PC-3 (cell line): ENCODE measurements at regions not wholly inside any gene's neighbourhood (a gene's known extent, or its start where the extent isn't known, plus 50 kb on each side); places are given as distances from the start of the nearest gene placed in this dataset.

Experiments
- ATAC-seq: fragments of 200-7000 bp; cut with Tn5 transposase; 2 replicates; pipeline ENCODE4 v1.9.1; 2020; ENCODE audit warnings: mild to moderate bottlenecking, moderate library complexity
- BruUV-seq: library from RNA; stranded (reverse); fragments of 400-500 nt; replicated peaks from 2 replicates; lab custom pipeline; 2021; lab: Mats Ljungman, UMichigan
- CTCF ChIA-PET: fragments of 300-600 bp; sonication (Branson Sonifier 250); formaldehyde crosslinking; loops from one replicate; lab custom pipeline; 2022; ENCODE audit warnings: antibody characterized with exemption; lab: Charles Lee
- POLR2A ChIA-PET: fragments of 300-600 bp; sonication (Branson Sonifier 250); formaldehyde crosslinking; loops from one replicate; lab custom pipeline; 2022; ENCODE audit warnings: antibody characterized with exemption; ENCODE audit not compliant: unreplicated experiment; lab: Charles Lee
- DNase-seq: peaks from one replicate; pipeline ENCODE4 v3.0.0-alpha.2; 2015
- H2AFZ ChIP-seq: fragments of 300-600 bp; sonication (generic); 2 replicates; pipeline ENCODE4 v1.6.0; 2016; ENCODE audit warnings: antibody characterized with exemption, low read length
- H3F3A ChIP-seq: fragments of 300-600 bp; sonication (generic); one replicate; pipeline ENCODE4 v1.6.0; 2017; ENCODE audit warnings: antibody characterized with exemption, low read length, control low read depth, mild to moderate bottlenecking; ENCODE audit not compliant: unreplicated experiment
- H3K27ac ChIP-seq: fragments of 300-600 bp; sonication (generic); 2 replicates; pipeline ENCODE4 v1.5.1; 2016; ENCODE audit warnings: mild to moderate bottlenecking, low read length
- H3K27me3 ChIP-seq: fragments of 300-600 bp; sonication (generic); 2 replicates; pipeline ENCODE4 v1.6.1; 2016; ENCODE audit warnings: low read length, mixed read lengths
- H3K36me3 ChIP-seq: fragments of 300-600 bp; sonication (generic); 2 replicates; pipeline ENCODE4 v1.6.1; 2016; ENCODE audit warnings: low read depth, mixed run types, low read length, mixed read lengths
- H3K4me1 ChIP-seq: fragments of 300-600 bp; sonication (generic); 2 replicates; pipeline ENCODE4 v1.5.1; 2016; ENCODE audit warnings: low read length; ENCODE audit not compliant: insufficient read depth
- H3K4me2 ChIP-seq: fragments of 300-600 bp; sonication (generic); 2 replicates; pipeline ENCODE4 v1.6.0; 2016; ENCODE audit warnings: low read length
- H3K4me3 ChIP-seq: fragments of 300-600 bp; sonication (generic); 2 replicates; pipeline ENCODE4 v1.5.1; 2016; ENCODE audit warnings: mild to moderate bottlenecking, low read length, mixed read lengths
- H3K79me2 ChIP-seq: fragments of 300-600 bp; sonication (generic); 2 replicates; pipeline ENCODE4 v1.6.1; 2017; ENCODE audit warnings: low read length, mixed read lengths
- H3K9ac ChIP-seq: fragments of 300-600 bp; sonication (generic); 2 replicates; pipeline ENCODE4 v1.6.0; 2016; ENCODE audit warnings: mild to moderate bottlenecking, low read length
- H3K9me2 ChIP-seq: fragments of 300-600 bp; sonication (generic); replicated peaks from 2 replicates; pipeline ENCODE4 v1.6.1; 2016; ENCODE audit warnings: mixed run types, low read length, mixed read lengths
- H3K9me3 ChIP-seq: fragments of 300-600 bp; sonication (generic); 2 replicates; pipeline ENCODE4 v1.6.1; 2016; ENCODE audit warnings: low read length, mixed read lengths
- H4K20me1 ChIP-seq: fragments of 300-600 bp; sonication (generic); 2 replicates; pipeline ENCODE4 v1.6.1; 2016; ENCODE audit warnings: low read length, mixed read lengths
- EZH2 ChIP-seq: fragments of 300-600 bp; sonication (generic); IDR thresholded peaks from one replicate; pipeline ENCODE4 v1.6.1; 2017; ENCODE audit warnings: antibody characterized with exemption, mild to moderate bottlenecking, low read length; ENCODE audit not compliant: unreplicated experiment
- EZH2phosphoT487 ChIP-seq: fragments of 300-600 bp; sonication (generic); IDR thresholded peaks from 2 replicates; pipeline ENCODE4 v1.6.1; 2018; ENCODE audit warnings: mild to moderate bottlenecking, antibody characterized with exemption, low read length, borderline replicate concordance
- intact Hi-C: fragments of 100-400 bp; cut with micrococcal nuclease; formaldehyde crosslinking; loops from 2 replicates; pipeline ENCODE4 v1.9.0; 2023
- TF ChIP-seq, protein P1 (sequence below): fragments of 300-600 bp; sonication (generic); conservative IDR thresholded peaks from 2 replicates; pipeline ENCODE4 v1.5.1; 2017; ENCODE audit warnings: antibody characterized with exemption, low read depth, mild to moderate bottlenecking, low read length

- 0 out of 2 replicates have a peak overlapping the region, but pooled peaks have one; percentile 10 for H2AFZ ChIP-seq
- ChIA-PET CTCF (interaction anchor here (0.6 kb wide), 1 partner anchor 142 kb away, joined by 4 read pairs; no protein-coding TSS in a partner anchor), POLR2A (no interaction called here)
- H3K4me2 ChIP-seq = peak overlapping the region; percentile 63
- TF ChIP-seq EZH2phosphoT487 (no peak), EZH2 (no peak)
- TF ChIP-seq, protein P1, sequence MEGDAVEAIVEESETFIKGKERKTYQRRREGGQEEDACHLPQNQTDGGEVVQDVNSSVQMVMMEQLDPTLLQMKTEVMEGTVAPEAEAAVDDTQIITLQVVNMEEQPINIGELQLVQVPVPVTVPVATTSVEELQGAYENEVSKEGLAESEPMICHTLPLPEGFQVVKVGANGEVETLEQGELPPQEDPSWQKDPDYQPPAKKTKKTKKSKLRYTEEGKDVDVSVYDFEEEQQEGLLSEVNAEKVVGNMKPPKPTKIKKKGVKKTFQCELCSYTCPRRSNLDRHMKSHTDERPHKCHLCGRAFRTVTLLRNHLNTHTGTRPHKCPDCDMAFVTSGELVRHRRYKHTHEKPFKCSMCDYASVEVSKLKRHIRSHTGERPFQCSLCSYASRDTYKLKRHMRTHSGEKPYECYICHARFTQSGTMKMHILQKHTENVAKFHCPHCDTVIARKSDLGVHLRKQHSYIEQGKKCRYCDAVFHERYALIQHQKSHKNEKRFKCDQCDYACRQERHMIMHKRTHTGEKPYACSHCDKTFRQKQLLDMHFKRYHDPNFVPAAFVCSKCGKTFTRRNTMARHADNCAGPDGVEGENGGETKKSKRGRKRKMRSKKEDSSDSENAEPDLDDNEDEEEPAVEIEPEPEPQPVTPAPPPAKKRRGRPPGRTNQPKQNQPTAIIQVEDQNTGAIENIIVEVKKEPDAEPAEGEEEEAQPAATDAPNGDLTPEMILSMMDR = no peak
- H3K9me2 ChIP-seq = no peaks in the 10 kb centered on the region
- H3K9me3 ChIP-seq = no peaks in the 10 kb centered on the region
- no peak overlapping the region for H3K27ac ChIP-seq
- H3K27me3 ChIP-seq = no peaks in the 10 kb centered on the region
- no peak overlapping the region; the same call in 1 of the 2 replicates for H3K4me3 ChIP-seq
- peaks cover 31% of the 10 kb centered on the region for H3K4me1 ChIP-seq
- no peaks in the 10 kb centered on the region for H3F3A ChIP-seq
- H4K20me1 ChIP-seq = no peaks in the 10 kb centered on the region
- no peaks in the 10 kb centered on the region for H3K79me2 ChIP-seq
- no peak overlapping the region for H3K9ac ChIP-seq
- no peaks in the 10 kb centered on the region for H3K36me3 ChIP-seq
- peak; percentile 74 for DNase-seq
- intact Hi-C loops = loop anchor here (5.0 kb wide), 2 partner anchors 92 to 233 kb away; no protein-coding TSS in a partner anchor
- BruUV-seq = no TSS peak
- ATAC-seq = peak; percentile 76
These were observed 430.7 kb upstream of the CFAP20DC start for GRCh38 chr3:59480486-59480995.

- no peak for TF ChIP-seq EZH2
- no peak for TF ChIP-seq EZH2phosphoT487
- ATAC-seq = no peak
- no peaks in the 10 kb centered on the region for H3K36me3 ChIP-seq
- no peak overlapping the region for H3K4me3 ChIP-seq
- no peaks in the 10 kb centered on the region for H3K9me3 ChIP-seq
- H3F3A ChIP-seq = no peaks in the 10 kb centered on the region
- H2AFZ ChIP-seq = no peak overlapping the region
- H3K27me3 ChIP-seq = no peaks in the 10 kb centered on the region
- H3K4me2 ChIP-seq = no peak overlapping the region
- no peaks in the 10 kb centered on the region for H3K4me1 ChIP-seq
- no peak for DNase-seq
- no peaks in the 10 kb centered on the region for H4K20me1 ChIP-seq
- no peak overlapping the region for H3K27ac ChIP-seq
- no peaks in the 10 kb centered on the region for H3K79me2 ChIP-seq
- no peak overlapping the region for H3K9ac ChIP-seq
- intact Hi-C loops = no loop called here
- CTCF ChIA-PET = no interaction called here
- BruUV-seq = no TSS peak
- no peaks in the 10 kb centered on the region for H3K9me2 ChIP-seq
- POLR2A ChIA-PET = no interaction called here
These were observed 423.8 kb upstream of the CFAP20DC start for GRCh38 chr3:59473636-59474035.

- intact Hi-C loops = no loop called here
- CTCF ChIA-PET = interaction anchor here (0.7 kb wide), 1 partner anchor 43 kb away, joined by 3 read pairs; no protein-coding TSS in a partner anchor
- BruUV-seq = no TSS peak
These were observed 422.7 kb upstream of the CFAP20DC start for GRCh38 chr3:59472541-59472940.

More at GRCh38 chr3:59472541-59472940, 422.7 kb upstream of the CFAP20DC start:
- ATAC-seq (no peak), DNase-seq (no peak)
- Histone ChIP-seq H3K36me3 (no peaks in the 10 kb centered on the region), H4K20me1 (no peaks in the 10 kb centered on the region), H3K9me2 (no peaks in the 10 kb centered on the region), H3K4me3 (no peak overlapping the region), H2AFZ (no peak overlapping the region), H3K4me2 (no peak overlapping the region), H3K4me1 (no peaks in the 10 kb centered on the region), H3F3A (no peaks in the 10 kb centered on the region), H3K9me3 (no peaks in the 10 kb centered on the region), H3K27me3 (no peaks in the 10 kb centered on the region), H3K79me2 (no peaks in the 10 kb centered on the region), H3K9ac (no peak overlapping the region), H3K27ac (no peak overlapping the region)
- POLR2A ChIA-PET = no interaction called here
- TF ChIP-seq EZH2phosphoT487 = no peak
- no peak for TF ChIP-seq EZH2
- TF ChIP-seq, protein P1 = no peak
